HL-60 (cell line): ENCODE measurements at regions not wholly inside any gene's neighbourhood (a gene's known extent, or its start where the extent isn't known, plus 50 kb on each side); places are given as distances from the start of the nearest gene placed in this dataset.

Source experiments
- DNase-seq, 2 experiments: peaks; one replicate each; pipeline ENCODE4 v3.0.0-alpha.2; 2010 to 2020; ENCODE audit warnings: low read depth in 1 of 2, low spot score in 1 of 2
- H3K27ac ChIP-seq: fragments of 250-450 bp; sonication (Bioruptor Pico); replicated peaks from 2 replicates; pipeline ENCODE4 v1.5.1; 2020; ENCODE audit warnings: mild to moderate bottlenecking, moderate library complexity
- H3K27me3 ChIP-seq: fragments of 250-450 bp; sonication (Bioruptor Pico); 2 replicates; pipeline ENCODE4 v1.5.1; 2021; ENCODE audit warnings: mild to moderate bottlenecking, moderate library complexity; ENCODE audit not compliant: insufficient read depth, poor library complexity, severe bottlenecking
- H3K4me3 ChIP-seq: replicated peaks from 2 replicates; pipeline ENCODE4 v1.5.1; 2011; ENCODE audit warnings: mild to moderate bottlenecking, control low read depth, low read length; ENCODE audit not compliant: insufficient read depth
- CTCF ChIP-seq: IDR thresholded peaks from one replicate; pipeline ENCODE4 v1.5.1; 2011; ENCODE audit warnings: low read length, control low read depth, inconsistent platforms; ENCODE audit not compliant: insufficient read depth
- GABPA ChIP-seq: IDR thresholded peaks from 2 replicates; pipeline ENCODE4 v1.6.1; 2012; ENCODE audit warnings: low read depth
- POLR2AphosphoS5 ChIP-seq: IDR thresholded peaks from 2 replicates; pipeline ENCODE4 v1.6.1; 2012; ENCODE audit warnings: low read depth
- REST ChIP-seq: IDR thresholded peaks from 2 replicates; pipeline ENCODE4 v1.6.1; 2012; ENCODE audit warnings: low read depth; ENCODE audit not compliant: insufficient replicate concordance
- SPI1 ChIP-seq: IDR thresholded peaks from 2 replicates; pipeline ENCODE4 v1.6.1; 2012; ENCODE audit warnings: low read depth, mild to moderate bottlenecking, borderline replicate concordance

- no peak overlapping the region for H3K4me3 ChIP-seq
- H3K27me3 ChIP-seq, result no peaks in the 10 kb centered on the region
- TF ChIP-seq REST (no peak), GABPA (no peak), POLR2AphosphoS5 (no peak), SPI1 (no peak), CTCF (no peak)
- DNase-seq, result no peak
- no peak overlapping the region for H3K27ac ChIP-seq
Measured at GRCh38 chr4:17095771-17096170, 197.3 kb upstream of the LDB2 start.

- no peaks in the 10 kb centered on the region for H3K27me3 ChIP-seq
- DNase-seq, result no peak
- H3K4me3 ChIP-seq, result no peak overlapping the region
- TF ChIP-seq REST, result no peak
- no peak overlapping the region for H3K27ac ChIP-seq
Measured at GRCh38 chr4:17094876-17095210, 196.4 kb upstream of the LDB2 start.

- Histone ChIP-seq H3K27ac (no peak overlapping the region), H3K27me3 (no peaks in the 10 kb centered on the region)
- no peak for DNase-seq
Measured at GRCh38 chr4:17094159-17094875, 195.9 kb upstream of the LDB2 start.

More at GRCh38 chr4:17094159-17094875, 195.9 kb upstream of the LDB2 start:
- no peak overlapping the region for H3K4me3 ChIP-seq
- no peak for TF ChIP-seq POLR2AphosphoS5
- no peak for TF ChIP-seq GABPA
- TF ChIP-seq CTCF, result no peak
- no peak for TF ChIP-seq REST
- TF ChIP-seq SPI1, result no peak
